Natural killer cell (primary cell): ENCODE measurements at regions not wholly inside any gene's neighbourhood (a gene's known extent, or its start where the extent isn't known, plus 50 kb on each side); places are given as distances from the start of the nearest gene placed in this dataset.

ENCODE experiments used
- ATAC-seq, 3 donors: fragments of 150-1000 bp in 2 of 3; fragments of 200-7000 bp in 1 of 3; cut with Tn5 transposase; 1 replicate in 1 of 3; 2 replicates in 2 of 3; pipeline ENCODE4 v1.10.0; 2021; ENCODE audit warnings: mild to moderate bottlenecking in 2 of 3, moderate library complexity in 2 of 3
- DNase-seq, 2 donors: peaks; one replicate each; pipeline versions ENCODE4 v3.0.0 to v3.0.0-alpha.2; 2013 to 2021; ENCODE audit warnings: mixed read lengths in 1 of 2
- H3K27ac ChIP-seq: one replicate; pipeline ENCODE4 v1.5.1; 2013; ENCODE audit warnings: mild to moderate bottlenecking, low read length
- H3K27me3 ChIP-seq: one replicate; pipeline ENCODE4 v1.6.1; 2013; ENCODE audit warnings: low read length; ENCODE audit not compliant: control insufficient read depth, insufficient read depth
- H3K36me3 ChIP-seq: one replicate; pipeline ENCODE4 v1.6.1; 2013; ENCODE audit warnings: low read length; ENCODE audit not compliant: control insufficient read depth, insufficient read depth
- H3K4me1 ChIP-seq: one replicate; pipeline ENCODE4 v1.6.1; 2013; ENCODE audit warnings: low read length; ENCODE audit not compliant: control insufficient read depth, insufficient read depth
- H3K4me3 ChIP-seq: one replicate; pipeline ENCODE4 v1.5.1; 2013; ENCODE audit warnings: low read length
- H3K9me3 ChIP-seq: one replicate; pipeline ENCODE4 v1.6.1; 2013; ENCODE audit warnings: low read length; ENCODE audit not compliant: control insufficient read depth, insufficient read depth
- H3K27ac Mint-ChIP-seq, 2 donors: one replicate each; pipeline ENCODE4 v1.8.0; 2022; ENCODE audit warnings: mild to moderate bottlenecking in 2 of 2, mixed read lengths in 2 of 2, moderate library complexity in 1 of 2
- H3K27me3 Mint-ChIP-seq, 2 donors: one replicate each; pipeline ENCODE4 v1.8.0; 2022; ENCODE audit warnings: low read depth in 2 of 2, mixed read lengths in 2 of 2
- H3K36me3 Mint-ChIP-seq: one replicate; pipeline ENCODE4 v1.8.0; 2022; ENCODE audit warnings: mixed read lengths
- H3K4me1 Mint-ChIP-seq, 2 donors: one replicate each; pipeline ENCODE4 v1.8.0; 2022; ENCODE audit warnings: mixed read lengths in 2 of 2
- H3K4me3 Mint-ChIP-seq: one replicate; pipeline ENCODE4 v1.8.0; 2022; ENCODE audit warnings: mild to moderate bottlenecking, moderate library complexity, mixed read lengths
- H3K9me3 Mint-ChIP-seq, 2 donors: one replicate each; pipeline ENCODE4 v1.8.0; 2022; ENCODE audit warnings: mixed read lengths in 2 of 2
- WGBS: methylation state at CpG from one replicate; pipeline ENCODE4 v1.1.7; 2013; ENCODE audit warnings: missing lambda C conversion rate; ENCODE audit not compliant: insufficient coverage; 5-methylcytosine and 5-hydroxymethylcytosine counted together
- intact Hi-C: fragments of 100-400 bp; cut with micrococcal nuclease; formaldehyde crosslinking; loops from one replicate; pipeline ENCODE4 v1.14.2; 2022
- TF ChIP-seq, protein P1 (sequence below): fragments of 200-600 bp; IDR thresholded peaks from one replicate; pipeline ENCODE4 v1.8.0; 2022; ENCODE audit warnings: antibody characterized with exemption

- peaks cover 3 to 21% of the 10 kb centered on the region in 2 donors for H3K27me3 Mint-ChIP-seq
- WGBS = 80% methylated on average over 7 of the region's 8 CpGs
- H3K36me3 ChIP-seq = no peaks in the 10 kb centered on the region
Measured at GRCh38 chr13:40082639-40083038, 427.2 kb downstream of the COG6 start.

DNA sequence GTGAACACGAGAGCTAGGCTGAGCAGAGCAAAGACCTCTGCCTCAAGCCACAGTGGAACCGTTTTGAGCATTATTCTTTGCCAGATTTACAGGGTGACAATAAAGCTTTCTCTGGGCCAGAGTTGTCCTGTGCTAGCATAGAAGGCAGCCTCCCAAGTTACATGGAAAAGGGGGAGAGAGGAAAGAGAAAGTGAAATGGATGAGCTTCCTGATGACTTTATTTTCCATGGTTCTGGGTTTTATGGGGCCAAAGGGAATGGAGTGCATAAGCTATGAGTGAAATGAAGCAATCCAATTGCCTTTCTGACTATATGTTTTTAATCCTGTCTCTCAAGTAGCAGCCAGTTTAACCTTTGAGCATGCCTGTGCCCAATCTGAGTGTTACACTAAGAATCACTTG lies 428.4 kb downstream of the COG6 start:
- H3K27ac ChIP-seq = no peak overlapping the region
- Mint-ChIP-seq H3K27ac (no peak overlapping the region), H3K27me3 (peaks cover 2 to 15% of the 10 kb centered on the region in 2 donors), H3K4me1 (no peaks in the 10 kb centered on the region), H3K4me3 (no peak overlapping the region), H3K36me3 (no peaks in the 10 kb centered on the region), H3K9me3 (no peaks in the 10 kb centered on the region)
- intact Hi-C loops = no loop called here
- ATAC-seq (no peak), DNase-seq (no peak)
- no peaks in the 10 kb centered on the region for H3K27me3 ChIP-seq
- H3K4me3 ChIP-seq = no peak overlapping the region
- TF ChIP-seq, protein P1, sequence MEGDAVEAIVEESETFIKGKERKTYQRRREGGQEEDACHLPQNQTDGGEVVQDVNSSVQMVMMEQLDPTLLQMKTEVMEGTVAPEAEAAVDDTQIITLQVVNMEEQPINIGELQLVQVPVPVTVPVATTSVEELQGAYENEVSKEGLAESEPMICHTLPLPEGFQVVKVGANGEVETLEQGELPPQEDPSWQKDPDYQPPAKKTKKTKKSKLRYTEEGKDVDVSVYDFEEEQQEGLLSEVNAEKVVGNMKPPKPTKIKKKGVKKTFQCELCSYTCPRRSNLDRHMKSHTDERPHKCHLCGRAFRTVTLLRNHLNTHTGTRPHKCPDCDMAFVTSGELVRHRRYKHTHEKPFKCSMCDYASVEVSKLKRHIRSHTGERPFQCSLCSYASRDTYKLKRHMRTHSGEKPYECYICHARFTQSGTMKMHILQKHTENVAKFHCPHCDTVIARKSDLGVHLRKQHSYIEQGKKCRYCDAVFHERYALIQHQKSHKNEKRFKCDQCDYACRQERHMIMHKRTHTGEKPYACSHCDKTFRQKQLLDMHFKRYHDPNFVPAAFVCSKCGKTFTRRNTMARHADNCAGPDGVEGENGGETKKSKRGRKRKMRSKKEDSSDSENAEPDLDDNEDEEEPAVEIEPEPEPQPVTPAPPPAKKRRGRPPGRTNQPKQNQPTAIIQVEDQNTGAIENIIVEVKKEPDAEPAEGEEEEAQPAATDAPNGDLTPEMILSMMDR = no peak
- 90% methylated on average over 2 of the region's 2 CpGs for WGBS
- H3K4me1 ChIP-seq = no peaks in the 10 kb centered on the region
- no peaks in the 10 kb centered on the region for H3K9me3 ChIP-seq
- no peaks in the 10 kb centered on the region for H3K36me3 ChIP-seq

More at GRCh38 chr13:40082639-40083038, 427.2 kb downstream of the COG6 start:
- TF ChIP-seq, protein P1 = no peak
- Histone ChIP-seq H3K4me1 (no peaks in the 10 kb centered on the region), H3K27me3 (no peaks in the 10 kb centered on the region), H3K4me3 (no peak overlapping the region), H3K9me3 (no peaks in the 10 kb centered on the region), H3K27ac (no peak overlapping the region)
- DNase-seq = no peak
- Mint-ChIP-seq H3K9me3 (no peaks in the 10 kb centered on the region), H3K27ac (no peak overlapping the region), H3K4me1 (no peaks in the 10 kb centered on the region), H3K4me3 (no peak overlapping the region), H3K36me3 (no peaks in the 10 kb centered on the region)
- intact Hi-C loops = no loop called here
- ATAC-seq = no peak

GRCh38 chr13:40084934-40085333 lies 429.5 kb downstream of the COG6 start:
- no peaks in the 10 kb centered on the region for H3K9me3 Mint-ChIP-seq
- no peaks in the 10 kb centered on the region for H3K9me3 ChIP-seq
- H3K4me3 Mint-ChIP-seq = no peak overlapping the region
- no peak overlapping the region for H3K4me3 ChIP-seq
- TF ChIP-seq, protein P1 = no peak
- no peak overlapping the region for H3K27ac ChIP-seq
- DNase-seq (no peak), ATAC-seq (no peak)
- H3K36me3 ChIP-seq = no peaks in the 10 kb centered on the region
- WGBS = 88% methylated on average over 2 of the region's 2 CpGs
- H3K36me3 Mint-ChIP-seq = no peaks in the 10 kb centered on the region
- no peak overlapping the region for H3K27ac Mint-ChIP-seq
- H3K4me1 ChIP-seq = no peaks in the 10 kb centered on the region
- intact Hi-C loops = no loop called here
- no peaks in the 10 kb centered on the region for H3K27me3 ChIP-seq
- H3K4me1 Mint-ChIP-seq = no peaks in the 10 kb centered on the region
- H3K27me3 Mint-ChIP-seq = peaks cover 3 to 14% of the 10 kb centered on the region in 2 donors
